MM.1S (cell line): ENCODE measurements at regions not wholly inside any gene's neighbourhood (a gene's known extent, or its start where the extent isn't known, plus 50 kb on each side); places are given as distances from the start of the nearest gene placed in this dataset.

Source experiments
- EZH2 ChIP-seq: fragments of 300-600 bp; sonication (generic); optimal IDR thresholded peaks from 2 replicates; pipeline ENCODE3; 2017; ENCODE audit warnings: low read depth, mild to moderate bottlenecking, antibody characterized with exemption, low read length, mixed read lengths
- EZH2phosphoT487 ChIP-seq: fragments of 300-600 bp; sonication (generic); IDR thresholded peaks from 2 replicates; pipeline ENCODE4 v1.6.1; 2018; ENCODE audit warnings: antibody characterized with exemption, low read length
- TF ChIP-seq, protein P1 (sequence below): fragments of 300-600 bp; sonication (generic); IDR thresholded peaks from 2 replicates; pipeline ENCODE4 v1.5.1; 2016; ENCODE audit warnings: antibody characterized with exemption, low read length, mixed read lengths

DNA sequence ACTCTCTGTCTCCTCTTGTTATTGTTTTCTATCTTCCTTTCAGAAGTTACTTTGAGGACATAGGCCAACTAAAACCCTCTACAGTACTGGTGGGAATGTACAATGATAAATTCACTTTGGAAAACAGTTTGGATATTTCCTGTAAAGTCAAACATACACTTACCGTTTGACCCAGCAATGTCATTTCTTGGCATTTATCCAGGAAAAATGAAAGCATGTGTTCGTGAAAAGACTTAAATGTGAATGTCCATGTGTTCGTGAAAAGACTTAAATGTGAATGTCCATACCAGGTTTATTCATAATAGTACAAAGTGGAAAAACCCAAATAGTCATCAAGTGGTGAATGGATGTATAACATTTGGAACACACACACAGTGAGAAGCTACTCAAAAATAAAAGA is 361.5 kb upstream of the DPH6 start:
- TF ChIP-seq, protein P1, sequence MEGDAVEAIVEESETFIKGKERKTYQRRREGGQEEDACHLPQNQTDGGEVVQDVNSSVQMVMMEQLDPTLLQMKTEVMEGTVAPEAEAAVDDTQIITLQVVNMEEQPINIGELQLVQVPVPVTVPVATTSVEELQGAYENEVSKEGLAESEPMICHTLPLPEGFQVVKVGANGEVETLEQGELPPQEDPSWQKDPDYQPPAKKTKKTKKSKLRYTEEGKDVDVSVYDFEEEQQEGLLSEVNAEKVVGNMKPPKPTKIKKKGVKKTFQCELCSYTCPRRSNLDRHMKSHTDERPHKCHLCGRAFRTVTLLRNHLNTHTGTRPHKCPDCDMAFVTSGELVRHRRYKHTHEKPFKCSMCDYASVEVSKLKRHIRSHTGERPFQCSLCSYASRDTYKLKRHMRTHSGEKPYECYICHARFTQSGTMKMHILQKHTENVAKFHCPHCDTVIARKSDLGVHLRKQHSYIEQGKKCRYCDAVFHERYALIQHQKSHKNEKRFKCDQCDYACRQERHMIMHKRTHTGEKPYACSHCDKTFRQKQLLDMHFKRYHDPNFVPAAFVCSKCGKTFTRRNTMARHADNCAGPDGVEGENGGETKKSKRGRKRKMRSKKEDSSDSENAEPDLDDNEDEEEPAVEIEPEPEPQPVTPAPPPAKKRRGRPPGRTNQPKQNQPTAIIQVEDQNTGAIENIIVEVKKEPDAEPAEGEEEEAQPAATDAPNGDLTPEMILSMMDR, result no peak
- TF ChIP-seq EZH2phosphoT487, result no peak
- no peak for TF ChIP-seq EZH2
